Mesothelial cell of epicardium (in vitro differentiated cells): ENCODE measurements at regions not wholly inside any gene's neighbourhood (a gene's known extent, or its start where the extent isn't known, plus 50 kb on each side); places are given as distances from the start of the nearest gene placed in this dataset.

Experiments
- DNase-seq, 2 experiments: peaks; one replicate each; pipeline ENCODE4 v3.0.0; 2021; ENCODE audit warnings: low spot score in 2 of 2; ENCODE audit not compliant: unreplicated experiment in 2 of 2
- H3K27ac Mint-ChIP-seq: 2 replicates; pipeline ENCODE4 v1.8.0; 2021; ENCODE audit warnings: mixed read lengths
- H3K27me3 Mint-ChIP-seq: 2 replicates; pipeline ENCODE4 v1.8.0; 2021; ENCODE audit warnings: low read depth, mixed read lengths
- H3K36me3 Mint-ChIP-seq: 2 replicates; pipeline ENCODE4 v1.8.0; 2021; ENCODE audit warnings: mixed read lengths
- H3K4me1 Mint-ChIP-seq: 2 replicates; pipeline ENCODE4 v1.8.0; 2021; ENCODE audit warnings: mixed read lengths
- H3K4me3 Mint-ChIP-seq: 2 replicates; pipeline ENCODE4 v1.8.0; 2021; ENCODE audit warnings: mild to moderate bottlenecking, moderate library complexity, mixed read lengths
- H3K9me3 Mint-ChIP-seq: 2 replicates; pipeline ENCODE4 v1.8.0; 2021; ENCODE audit warnings: mixed read lengths
- TF ChIP-seq, protein P1 (sequence below): fragments of 200-600 bp; sonication (generic); IDR thresholded peaks from one replicate; pipeline ENCODE4 v1.5.0; 2021; ENCODE audit warnings: antibody characterized with exemption; ENCODE audit not compliant: unreplicated experiment

DNA sequence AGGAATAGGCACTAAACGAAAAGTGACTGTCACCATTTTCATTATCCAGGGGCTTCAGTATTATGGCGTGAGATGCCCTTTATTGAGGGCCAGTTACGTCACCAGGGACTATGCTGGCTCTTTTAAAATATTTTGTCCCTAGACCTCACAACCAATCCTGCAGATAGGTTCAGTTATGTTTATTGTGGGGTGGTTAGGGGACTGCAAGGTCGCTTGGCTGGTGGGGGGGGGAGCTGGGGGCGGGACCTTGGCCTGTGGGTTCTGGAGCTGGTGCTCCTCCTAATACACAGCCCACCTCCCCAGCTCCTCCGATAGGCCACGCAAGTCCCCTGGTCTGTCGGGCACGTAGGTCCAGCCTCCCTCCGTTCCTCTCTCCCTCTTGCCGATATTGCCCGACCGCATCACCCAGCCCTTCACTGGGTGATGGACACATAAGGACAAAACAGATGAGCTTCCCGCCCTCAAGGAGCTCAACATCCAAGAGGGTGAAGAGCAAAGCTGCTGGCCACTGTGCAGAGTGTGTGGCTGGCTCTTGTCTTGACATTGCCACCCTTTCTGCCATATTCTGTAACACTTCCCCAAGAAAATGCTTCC, 271.8 kb downstream of the MATN1 start:
- Mint-ChIP-seq H3K9me3 (peaks cover 17% of the 10 kb centered on the region), H3K27ac (no peak overlapping the region), H3K4me3 (no peak overlapping the region), H3K36me3 (no peaks in the 10 kb centered on the region), H3K4me1 (no peaks in the 10 kb centered on the region), H3K27me3 (peaks cover 31% of the 10 kb centered on the region)
- TF ChIP-seq, protein P1, sequence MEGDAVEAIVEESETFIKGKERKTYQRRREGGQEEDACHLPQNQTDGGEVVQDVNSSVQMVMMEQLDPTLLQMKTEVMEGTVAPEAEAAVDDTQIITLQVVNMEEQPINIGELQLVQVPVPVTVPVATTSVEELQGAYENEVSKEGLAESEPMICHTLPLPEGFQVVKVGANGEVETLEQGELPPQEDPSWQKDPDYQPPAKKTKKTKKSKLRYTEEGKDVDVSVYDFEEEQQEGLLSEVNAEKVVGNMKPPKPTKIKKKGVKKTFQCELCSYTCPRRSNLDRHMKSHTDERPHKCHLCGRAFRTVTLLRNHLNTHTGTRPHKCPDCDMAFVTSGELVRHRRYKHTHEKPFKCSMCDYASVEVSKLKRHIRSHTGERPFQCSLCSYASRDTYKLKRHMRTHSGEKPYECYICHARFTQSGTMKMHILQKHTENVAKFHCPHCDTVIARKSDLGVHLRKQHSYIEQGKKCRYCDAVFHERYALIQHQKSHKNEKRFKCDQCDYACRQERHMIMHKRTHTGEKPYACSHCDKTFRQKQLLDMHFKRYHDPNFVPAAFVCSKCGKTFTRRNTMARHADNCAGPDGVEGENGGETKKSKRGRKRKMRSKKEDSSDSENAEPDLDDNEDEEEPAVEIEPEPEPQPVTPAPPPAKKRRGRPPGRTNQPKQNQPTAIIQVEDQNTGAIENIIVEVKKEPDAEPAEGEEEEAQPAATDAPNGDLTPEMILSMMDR: no peak
- no peak for DNase-seq

DNA sequence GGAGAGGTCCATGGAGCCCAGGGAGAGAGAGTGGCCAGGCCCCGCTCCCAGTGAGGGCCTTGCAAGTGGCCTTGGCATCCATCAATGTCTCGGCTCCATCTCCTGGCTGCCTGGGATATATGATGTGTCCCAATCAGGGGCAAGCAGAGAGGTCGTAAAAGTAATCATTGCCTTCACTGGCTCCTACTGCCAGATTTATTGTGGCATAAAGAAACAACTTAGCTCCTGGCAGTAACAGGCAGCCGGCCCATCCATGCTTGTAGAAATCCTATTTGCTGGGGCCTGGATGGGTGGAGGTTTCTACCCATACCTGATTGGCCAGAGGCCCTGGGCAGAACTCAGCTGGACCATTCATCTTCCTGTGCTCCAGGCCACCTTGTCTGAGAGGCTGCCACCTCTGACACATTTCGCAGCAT, 272.6 kb downstream of the MATN1 start:
- peak in 1 of 2 experiments; percentile 24 for DNase-seq
- Mint-ChIP-seq H3K27ac (no peak overlapping the region), H3K27me3 (peaks cover 31% of the 10 kb centered on the region), H3K36me3 (no peaks in the 10 kb centered on the region), H3K4me1 (no peaks in the 10 kb centered on the region), H3K9me3 (peaks cover 17% of the 10 kb centered on the region), H3K4me3 (no peak overlapping the region)
- TF ChIP-seq, protein P1: no peak

DNA sequence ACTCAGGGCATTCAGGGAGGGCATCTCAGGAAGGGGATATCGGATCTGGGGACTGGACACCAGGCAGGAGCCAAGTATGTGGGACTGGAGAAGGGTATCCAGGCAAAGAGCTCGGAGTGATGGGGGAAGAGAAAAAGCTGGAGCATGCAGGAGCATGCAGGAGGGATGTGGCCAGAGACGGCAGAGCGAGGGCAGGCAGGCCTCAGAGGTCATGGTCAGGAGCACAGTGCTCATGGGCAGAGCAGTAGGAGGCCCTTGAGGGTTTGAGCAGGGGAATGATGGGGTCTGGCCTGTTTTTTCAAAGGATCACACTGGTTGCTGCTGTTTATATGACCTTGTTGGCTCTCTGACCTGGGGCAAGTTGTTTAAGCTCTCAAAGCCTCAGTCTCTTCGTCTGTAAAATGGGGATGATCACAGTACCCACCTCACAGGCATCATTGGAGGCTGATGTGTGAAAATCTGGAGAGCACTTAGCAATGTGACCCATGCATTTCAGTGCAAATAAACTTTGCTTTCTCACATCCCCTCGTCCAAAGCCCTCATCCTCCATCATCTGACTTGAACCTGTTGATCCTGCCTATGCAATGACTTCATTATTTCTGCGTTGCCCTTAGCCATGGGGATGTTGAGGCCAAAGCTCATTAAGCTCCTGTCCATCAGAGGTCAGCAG, 273.1 kb downstream of the MATN1 start:
- Mint-ChIP-seq H3K4me1 (no peaks in the 10 kb centered on the region), H3K27ac (no peak overlapping the region), H3K27me3 (peaks cover 34% of the 10 kb centered on the region), H3K36me3 (no peaks in the 10 kb centered on the region), H3K4me3 (no peak overlapping the region), H3K9me3 (peaks cover 17% of the 10 kb centered on the region)
- DNase-seq: no peak
- TF ChIP-seq, protein P1: no peak

DNA sequence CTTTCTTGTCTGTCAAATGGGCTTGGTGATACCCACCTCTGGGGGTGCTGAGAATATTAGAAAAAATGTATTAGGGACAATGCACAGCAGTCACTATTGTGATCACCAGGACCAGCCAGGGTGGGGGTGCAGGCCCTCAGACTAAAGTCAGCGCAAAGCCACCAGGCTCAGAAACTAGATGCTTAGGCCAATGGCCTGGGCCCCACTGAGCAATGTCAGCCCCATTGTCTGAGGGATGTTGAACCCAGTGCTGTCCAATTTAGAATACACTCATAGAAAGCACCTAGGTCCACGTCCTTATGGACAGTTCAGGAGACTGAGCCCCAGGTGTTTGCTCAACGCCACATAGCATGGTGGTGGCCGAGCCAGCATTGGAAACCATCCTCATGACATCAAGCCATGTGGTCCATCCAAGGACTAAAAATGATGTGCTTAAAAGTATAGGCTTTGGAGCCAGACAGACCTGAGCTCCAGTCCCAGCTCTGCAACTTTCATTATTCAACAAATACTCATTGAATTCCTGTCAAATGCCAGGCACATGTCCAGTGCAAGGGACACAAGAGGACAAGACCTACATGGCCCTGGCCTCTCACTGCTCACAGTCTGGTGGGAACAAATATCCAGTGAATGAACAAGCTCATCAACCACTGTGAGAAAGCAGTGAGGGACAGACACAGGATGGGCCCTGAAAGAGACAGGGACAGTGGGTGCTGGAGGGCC, 273.8 kb downstream of the MATN1 start:
- Mint-ChIP-seq H3K9me3 (peaks cover 13% of the 10 kb centered on the region), H3K36me3 (no peaks in the 10 kb centered on the region), H3K4me3 (no peak overlapping the region), H3K27ac (no peak overlapping the region), H3K27me3 (peaks cover 32% of the 10 kb centered on the region), H3K4me1 (no peaks in the 10 kb centered on the region)
- DNase-seq: peak in 1 of 2 experiments; percentile 13
- TF ChIP-seq, protein P1: no peak

DNA sequence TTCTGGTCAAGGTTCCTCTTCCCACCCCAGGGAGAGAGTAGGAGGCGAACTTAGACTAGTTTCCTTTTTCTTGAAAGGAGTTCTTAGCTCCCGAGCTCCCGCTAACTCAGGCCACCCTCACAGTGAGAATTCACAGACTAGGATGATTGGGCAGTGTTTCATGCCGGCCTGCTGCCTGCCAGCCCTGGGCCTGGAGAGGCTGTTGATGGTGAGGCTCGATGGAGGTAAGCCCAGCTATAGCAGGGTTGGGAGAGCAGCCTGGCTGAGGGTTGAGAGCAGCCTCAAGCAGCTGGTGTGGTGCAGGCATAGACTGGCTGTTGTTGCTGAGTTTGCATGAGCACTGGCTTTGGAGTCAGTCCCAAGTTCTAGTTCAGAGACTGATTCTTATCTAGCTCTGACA, 274.4 kb downstream of the MATN1 start:
- no peaks in the 10 kb centered on the region for H3K36me3 Mint-ChIP-seq
- peaks cover 13% of the 10 kb centered on the region for H3K9me3 Mint-ChIP-seq
- DNase-seq: peak in 1 of 2 experiments; percentile 20
- no peaks in the 10 kb centered on the region for H3K4me1 Mint-ChIP-seq
- no peak overlapping the region for H3K4me3 Mint-ChIP-seq
- peaks cover 32% of the 10 kb centered on the region for H3K27me3 Mint-ChIP-seq
- no peak overlapping the region for H3K27ac Mint-ChIP-seq
- TF ChIP-seq, protein P1: no peak
